SK-N-SH (cell line): ENCODE measurements at regions not wholly inside any gene's neighbourhood (a gene's known extent, or its start where the extent isn't known, plus 50 kb on each side); places are given as distances from the start of the nearest gene placed in this dataset.

ENCODE experiments used
- CTCF ChIA-PET: fragments of 300-600, 350-600 bp; formaldehyde crosslinking; extraction: SDS; loops from one replicate; lab custom pipeline; 2021; lab: Yijun Ruan, JAX
- POLR2A ChIA-PET: fragments of 350-600 bp; sonication (Branson Sonifier 250); formaldehyde crosslinking; extraction: SDS; loops from one replicate; lab custom pipeline; 2020; ENCODE audit warnings: antibody characterized with exemption, inconsistent platforms; lab: Yijun Ruan, JAX
- DNase-seq: peaks from one replicate; pipeline ENCODE4 v3.0.0; 2012
- H2AFZ ChIP-seq: fragments of 200-600 bp; sonication (generic); 2 replicates; pipeline ENCODE4 v1.8.1; 2016; ENCODE audit warnings: antibody characterized with exemption, mild to moderate bottlenecking, low read depth
- H3F3A ChIP-seq: fragments of 200-600 bp; sonication (generic); replicated peaks from 2 replicates; pipeline ENCODE3; 2016; ENCODE audit warnings: antibody characterized with exemption, mild to moderate bottlenecking; ENCODE audit not compliant: insufficient read depth
- H3K27ac ChIP-seq, 2 experiments: fragments of 200-500 bp in 1 of 2; fragments of 200-600 bp in 1 of 2; sonication (Bioruptor generic) in 1 of 2; sonication (generic), shearing (Covaris generic) in 1 of 2; 2 replicates each; pipeline versions ENCODE4 v1.5.1 to v1.6.1; 2014 to 2016; ENCODE audit warnings: low read depth in 2 of 2, inconsistent platforms in 1 of 2, low read length in 1 of 2, mild to moderate bottlenecking in 1 of 2, mixed read lengths in 1 of 2
- H3K27me3 ChIP-seq: fragments of 200-600 bp; sonication (generic), shearing (Covaris generic); 2 replicates; pipeline ENCODE4 v1.6.1; 2016; ENCODE audit warnings: mixed run types; ENCODE audit not compliant: insufficient read depth
- H3K36me3 ChIP-seq, 2 experiments: fragments of 200-500 bp in 1 of 2; fragments of 200-600 bp in 1 of 2; sonication (Bioruptor generic) in 1 of 2; sonication (generic) in 1 of 2; replicated peaks in 1 of 2; 2 replicates each; pipeline versions ENCODE3 to v1.5.1; 2014 to 2016; ENCODE audit warnings: low read length in 1 of 2, mild to moderate bottlenecking in 1 of 2; ENCODE audit not compliant: insufficient read depth in 2 of 2, control insufficient read depth in 1 of 2
- H3K4me1 ChIP-seq, 2 experiments: fragments of 200-500 bp in 1 of 2; fragments of 200-600 bp in 1 of 2; sonication (Bioruptor generic) in 1 of 2; sonication (generic), shearing (Covaris generic) in 1 of 2; 2 replicates each; pipeline versions ENCODE4 v1.5.1 to v1.6.1; 2014 to 2016; ENCODE audit warnings: low read depth in 1 of 2, low read length in 1 of 2, mixed run types in 1 of 2; ENCODE audit not compliant: insufficient read depth in 2 of 2, control insufficient read depth in 1 of 2
- H3K4me2 ChIP-seq: fragments of 200-600 bp; sonication (generic), shearing (Covaris generic); 2 replicates; pipeline ENCODE4 v1.6.1; 2017; ENCODE audit warnings: mixed run types
- H3K4me3 ChIP-seq, 2 experiments: fragments of 200-500 bp in 1 of 2; fragments of 200-600 bp in 1 of 2; sonication (Bioruptor generic) in 1 of 2; sonication (generic), shearing (Covaris generic) in 1 of 2; 2 replicates each; pipeline versions ENCODE4 v1.5.1 to v1.8.1; 2014 to 2016; ENCODE audit warnings: low read depth in 2 of 2, inconsistent platforms in 1 of 2, low read length in 1 of 2, mild to moderate bottlenecking in 1 of 2, mixed read lengths in 1 of 2, moderate library complexity in 1 of 2
- H3K79me2 ChIP-seq: fragments of 200-600 bp; sonication (generic); 2 replicates; pipeline ENCODE4 v1.8.1; 2017; ENCODE audit warnings: mild to moderate bottlenecking; ENCODE audit not compliant: insufficient read depth
- H3K9ac ChIP-seq: fragments of 200-600 bp; sonication (generic); 2 replicates; pipeline ENCODE4 v1.6.1; 2017; ENCODE audit warnings: mixed run types
- H3K9me2 ChIP-seq: fragments of 200-600 bp; sonication (generic); 2 replicates; pipeline ENCODE4 v1.6.1; 2017; ENCODE audit warnings: mixed run types
- H3K9me3 ChIP-seq: fragments of 200-600 bp; sonication (generic); 2 replicates; pipeline ENCODE4 v1.6.1; 2017; ENCODE audit warnings: mixed run types, mild to moderate bottlenecking, moderate library complexity
- H4K20me1 ChIP-seq: fragments of 200-600 bp; sonication (generic); 2 replicates; pipeline ENCODE4 v1.6.1; 2017; ENCODE audit warnings: mild to moderate bottlenecking, mixed run types; ENCODE audit not compliant: insufficient read depth
- CTCF ChIP-seq: fragments of 200-600 bp; sonication (generic); IDR thresholded peaks from 2 replicates; pipeline ENCODE4 v1.6.1; 2017; ENCODE audit warnings: antibody characterized with exemption, mild to moderate bottlenecking, moderate library complexity
- ELF1 ChIP-seq: IDR thresholded peaks from 2 replicates; pipeline ENCODE4 v1.4.0; 2012
- FOXJ3 ChIP-seq: sonication (generic); formaldehyde crosslinking; IDR thresholded peaks from 2 replicates; pipeline ENCODE4 v1.5.1; 2020; ENCODE audit warnings: mild to moderate bottlenecking, missing genetic modification reagents
- FOXM1 ChIP-seq: IDR thresholded peaks from 2 replicates; pipeline ENCODE4 v1.4.0; 2012; ENCODE audit warnings: low read depth, mild to moderate bottlenecking
- MEF2A ChIP-seq: IDR thresholded peaks from 2 replicates; pipeline ENCODE4 v1.4.0; 2012; ENCODE audit warnings: low read depth, borderline replicate concordance
- RAD21 ChIP-seq: IDR thresholded peaks from 2 replicates; pipeline ENCODE4 v1.6.1; 2012; ENCODE audit warnings: mild to moderate bottlenecking, low read length
- RCOR1 ChIP-seq: fragments of 150-350 bp; IDR thresholded peaks from 2 replicates; pipeline ENCODE4 v1.6.1; 2017; ENCODE audit warnings: antibody characterized with exemption, low read length
- RFX5 ChIP-seq: IDR thresholded peaks from 2 replicates; pipeline ENCODE4 v1.6.1; 2012; ENCODE audit warnings: mild to moderate bottlenecking, improper control_type of control experiment, low read length
- SMC3 ChIP-seq: IDR thresholded peaks from 2 replicates; pipeline ENCODE4 v1.6.1; 2012; ENCODE audit warnings: low read depth, low read length, improper control_type of control experiment
- TCF12 ChIP-seq: IDR thresholded peaks from 2 replicates; pipeline ENCODE4 v1.4.0; 2012
- TEAD4 ChIP-seq: IDR thresholded peaks from 2 replicates; pipeline ENCODE4 v1.4.0; 2012; ENCODE audit warnings: mild to moderate bottlenecking, borderline replicate concordance; ENCODE audit not compliant: insufficient read depth
- WGBS: methylation state at CpG from one replicate; pipeline ENCODE4 v1.1.6; 2017; ENCODE audit warnings: low lambda C conversion rate; 5-methylcytosine and 5-hydroxymethylcytosine counted together
- TF ChIP-seq, protein P1 (sequence below): IDR thresholded peaks from 2 replicates; pipeline ENCODE4 v1.4.0; 2012; ENCODE audit warnings: low read depth, borderline replicate concordance

GRCh38 chr9:136596630-136597031 is 50.8 kb upstream of the NOTCH1 start (continued):
- TF ChIP-seq, protein P1, sequence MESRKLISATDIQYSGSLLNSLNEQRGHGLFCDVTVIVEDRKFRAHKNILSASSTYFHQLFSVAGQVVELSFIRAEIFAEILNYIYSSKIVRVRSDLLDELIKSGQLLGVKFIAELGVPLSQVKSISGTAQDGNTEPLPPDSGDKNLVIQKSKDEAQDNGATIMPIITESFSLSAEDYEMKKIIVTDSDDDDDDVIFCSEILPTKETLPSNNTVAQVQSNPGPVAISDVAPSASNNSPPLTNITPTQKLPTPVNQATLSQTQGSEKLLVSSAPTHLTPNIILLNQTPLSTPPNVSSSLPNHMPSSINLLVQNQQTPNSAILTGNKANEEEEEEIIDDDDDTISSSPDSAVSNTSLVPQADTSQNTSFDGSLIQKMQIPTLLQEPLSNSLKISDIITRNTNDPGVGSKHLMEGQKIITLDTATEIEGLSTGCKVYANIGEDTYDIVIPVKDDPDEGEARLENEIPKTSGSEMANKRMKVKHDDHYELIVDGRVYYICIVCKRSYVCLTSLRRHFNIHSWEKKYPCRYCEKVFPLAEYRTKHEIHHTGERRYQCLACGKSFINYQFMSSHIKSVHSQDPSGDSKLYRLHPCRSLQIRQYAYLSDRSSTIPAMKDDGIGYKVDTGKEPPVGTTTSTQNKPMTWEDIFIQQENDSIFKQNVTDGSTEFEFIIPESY, result no peak
- TF ChIP-seq SMC3 (no peak), TCF12 (no peak), FOXM1 (no peak), RFX5 (no peak), TEAD4 (no peak), ELF1 (no peak), CTCF (no peak), MEF2A (no peak), RCOR1 (no peak), RAD21 (no peak), FOXJ3 (no peak)

DNA sequence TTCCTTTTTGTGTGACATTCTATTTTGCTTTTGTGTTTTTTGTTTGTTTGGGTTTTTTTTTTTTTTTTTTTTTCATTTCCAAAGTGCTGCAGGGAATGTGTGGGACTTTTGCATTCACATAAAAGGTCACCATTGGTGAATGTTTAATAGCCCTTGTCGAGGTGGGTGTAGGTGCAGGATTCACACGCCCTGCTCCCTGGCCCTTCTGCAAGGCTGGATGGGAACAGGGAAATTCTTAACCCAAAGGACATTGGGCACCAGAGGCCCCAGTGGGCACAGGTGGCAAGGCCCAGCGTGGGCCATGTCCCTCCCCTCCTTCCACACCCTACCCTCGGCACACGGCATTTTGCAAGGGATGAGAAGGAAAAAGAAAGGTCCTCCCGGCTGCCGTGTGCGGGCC is 50.4 kb upstream of the NOTCH1 start:
- DNase-seq, result no peak
- WGBS, result 73% methylated on average over 8 of the region's 8 CpGs
- Histone ChIP-seq H3K4me2 (no peak overlapping the region), H3K4me3 (no peak overlapping the region), H2AFZ (no peak overlapping the region), H3K36me3 (no peaks in the 10 kb centered on the region), H3K9ac (no peak overlapping the region), H3K9me2 (no peaks in the 10 kb centered on the region), H3K27ac (no peak overlapping the region), H3F3A (no peaks in the 10 kb centered on the region), H4K20me1 (no peaks in the 10 kb centered on the region), H3K4me1 (no peaks in the 10 kb centered on the region; a peak in 1 of 4 replicates), H3K79me2 (no peaks in the 10 kb centered on the region), H3K9me3 (no peaks in the 10 kb centered on the region), H3K27me3 (no peaks in the 10 kb centered on the region)
- TF ChIP-seq TEAD4, result no peak
- POLR2A ChIA-PET, result no interaction called here
- CTCF ChIA-PET, result interaction anchor here (1.3 kb wide), 1 partner anchor 111 kb away, joined by 3 read pairs; no protein-coding TSS in a partner anchor
